ENCODE measurements at regions not wholly inside any gene's neighbourhood (a gene's known extent, or its start where the extent isn't known, plus 50 kb on each side); places are given as distances from the start of the nearest gene placed in this dataset.

DNA sequence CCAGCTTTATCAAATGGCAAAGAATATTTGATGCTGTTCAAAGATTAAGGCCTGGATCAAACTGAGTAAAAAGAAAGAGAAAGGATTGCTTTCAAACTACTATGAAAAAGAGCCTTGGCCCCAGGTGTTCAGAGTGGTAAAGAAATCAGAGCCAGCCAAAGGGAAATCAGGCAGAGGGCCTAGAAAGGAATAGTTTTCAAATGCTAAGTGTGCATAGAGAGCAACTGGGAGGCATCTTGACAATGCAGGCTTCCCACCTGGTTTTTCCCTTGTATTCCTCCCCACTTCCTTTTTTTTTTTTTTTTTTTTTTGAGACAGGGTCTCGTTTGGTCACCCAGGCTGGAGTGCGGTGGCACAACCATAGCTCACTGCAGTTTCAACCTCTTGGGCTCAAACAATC is 340.2 kb upstream of the ADAMTS9 start:
- no peak for DNase-seq (ENCODE audit: low spot score)
- intact Hi-C loops (cut with DNase I), result loop anchor here (10.0 kb wide), 1 partner anchor 493 kb away; no protein-coding TSS in a partner anchor
- Histone ChIP-seq H3K27me3 (replicated peaks; ENCODE audit: insufficient read depth) (no peaks in the 10 kb centered on the region), H3K4me3 (no peak overlapping the region), H3K4me1 (replicated peaks) (no peaks in the 10 kb centered on the region), H3K9me3 (no peaks in the 10 kb centered on the region), H3K27ac (no peak overlapping the region), H3K36me3 (no peaks in the 10 kb centered on the region)
- 100% methylated on average over 2 of the region's 2 CpGs for WGBS
- TF ChIP-seq POLR2A (IDR thresholded peaks at IDR 0.05) (no peak), CTCF (IDR thresholded peaks at IDR 0.05) (no peak), POLR2AphosphoS5 (IDR thresholded peaks at IDR 0.05) (no peak)

- Histone ChIP-seq H3K27me3 (replicated peaks; ENCODE audit: insufficient read depth) (no peaks in the 10 kb centered on the region), H3K4me1 (replicated peaks) (no peaks in the 10 kb centered on the region), H3K4me3 (no peak overlapping the region), H3K9me3 (no peaks in the 10 kb centered on the region), H3K36me3 (no peaks in the 10 kb centered on the region), H3K27ac (no peak overlapping the region)
- intact Hi-C loops (cut with DNase I), result loop anchor here (10.0 kb wide), 1 partner anchor 493 kb away; no protein-coding TSS in a partner anchor
- no peak for TF ChIP-seq POLR2AphosphoS5 (IDR thresholded peaks at IDR 0.05)
- TF ChIP-seq POLR2A (IDR thresholded peaks at IDR 0.05), result no peak
- no peak for TF ChIP-seq CTCF (IDR thresholded peaks at IDR 0.05)
- DNase-seq (ENCODE audit: low spot score), result no peak
- WGBS, result 63% methylated on average over 8 of the region's 8 CpGs
Observed at GRCh38 chr3:65027335-65027734, 339.5 kb upstream of the ADAMTS9 start.

- no peaks in the 10 kb centered on the region for H3K36me3 ChIP-seq
- no peaks in the 10 kb centered on the region for H3K9me3 ChIP-seq
- H3K27me3 ChIP-seq (replicated peaks; ENCODE audit: insufficient read depth), result no peaks in the 10 kb centered on the region
- H3K4me1 ChIP-seq (replicated peaks), result no peaks in the 10 kb centered on the region
- 84% methylated on average over 9 of the region's 9 CpGs for WGBS
- no peak for DNase-seq (ENCODE audit: low spot score)
- intact Hi-C loops (cut with DNase I), result loop anchor here (10.0 kb wide), 1 partner anchor 491 kb away; no protein-coding TSS in a partner anchor
- TF ChIP-seq CTCF (IDR thresholded peaks at IDR 0.05), result no peak
- no peak for TF ChIP-seq POLR2A (IDR thresholded peaks at IDR 0.05)
- TF ChIP-seq POLR2AphosphoS5 (IDR thresholded peaks at IDR 0.05), result no peak
- no peak overlapping the region for H3K4me3 ChIP-seq
- H3K27ac ChIP-seq, result no peak overlapping the region
Observed at GRCh38 chr3:65026151-65026550, 338.4 kb upstream of the ADAMTS9 start.

DNA sequence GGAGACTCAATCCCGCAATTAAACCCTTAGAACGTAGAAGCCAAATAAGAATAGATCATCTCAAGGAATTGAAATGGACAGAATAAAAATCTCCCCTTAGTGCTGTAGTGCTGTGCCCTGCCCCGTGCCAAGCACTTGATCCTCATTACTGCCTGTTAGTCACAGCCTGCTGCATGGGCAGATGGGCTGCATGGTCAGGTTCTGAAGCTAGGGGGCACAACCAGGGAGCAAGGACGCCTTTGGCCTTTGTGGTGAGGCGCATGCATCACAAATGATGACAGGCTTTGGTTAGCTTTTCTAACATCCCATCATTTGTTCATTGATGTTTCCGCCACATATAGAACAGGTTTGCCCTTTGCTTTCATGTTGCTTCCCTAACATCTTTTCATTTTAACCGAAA is 336.3 kb upstream of the ADAMTS9 start:
- TF ChIP-seq POLR2A (IDR thresholded peaks at IDR 0.05) (no peak), CTCF (IDR thresholded peaks at IDR 0.05) (no peak), POLR2AphosphoS5 (IDR thresholded peaks at IDR 0.05) (no peak)
- Histone ChIP-seq H3K36me3 (no peaks in the 10 kb centered on the region), H3K9me3 (no peaks in the 10 kb centered on the region), H3K27me3 (replicated peaks; ENCODE audit: insufficient read depth) (no peaks in the 10 kb centered on the region), H3K4me1 (replicated peaks) (no peaks in the 10 kb centered on the region), H3K4me3 (no peak overlapping the region), H3K27ac (no peak overlapping the region)
- intact Hi-C loops (cut with DNase I), result loop anchor here (10.0 kb wide), 1 partner anchor 489 kb away; no protein-coding TSS in a partner anchor
- WGBS, result 95% methylated on average over 7 of the region's 7 CpGs
- no peak for DNase-seq (ENCODE audit: low spot score)
